ENCODE measurements at regions not wholly inside any gene's neighbourhood (a gene's known extent, or its start where the extent isn't known, plus 50 kb on each side); places are given as distances from the start of the nearest gene placed in this dataset.

DNA sequence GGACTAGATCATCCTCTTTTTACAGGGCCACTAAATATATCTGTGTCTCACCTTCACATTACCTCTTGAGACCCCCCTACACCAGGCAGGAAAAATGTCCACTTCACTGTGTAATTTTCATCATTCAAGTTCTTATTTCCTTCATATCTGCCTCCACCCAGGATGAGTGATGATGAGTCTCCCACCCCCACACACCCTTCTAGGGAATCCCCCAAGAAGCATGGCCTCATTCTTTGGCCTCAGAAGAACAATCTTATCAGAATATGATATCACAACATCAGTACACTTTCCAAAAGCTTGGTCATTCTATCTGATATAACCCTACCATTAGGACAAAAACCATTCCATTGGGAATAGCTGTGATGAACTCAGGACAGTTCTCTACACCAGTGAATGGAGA, 170.3 kb upstream of the DUSP10 start:
- Histone ChIP-seq H3K27ac (ENCODE audit: low read length) (no peak overlapping the region), H3K4me1 (ENCODE audit: control insufficient read depth, insufficient read depth, low read length) (no peaks in the 10 kb centered on the region), H3K4me3 (ENCODE audit: low read length) (no peak overlapping the region), H3K27me3 (ENCODE audit: control insufficient read depth, insufficient read depth) (no peaks in the 10 kb centered on the region), H3K9me3 (ENCODE audit: control insufficient read depth, low read length) (no peaks in the 10 kb centered on the region)
- DNase-seq: no peak
- ATAC-seq: no peak
- intact Hi-C loops (cut with DNase I): no loop called here

DNA sequence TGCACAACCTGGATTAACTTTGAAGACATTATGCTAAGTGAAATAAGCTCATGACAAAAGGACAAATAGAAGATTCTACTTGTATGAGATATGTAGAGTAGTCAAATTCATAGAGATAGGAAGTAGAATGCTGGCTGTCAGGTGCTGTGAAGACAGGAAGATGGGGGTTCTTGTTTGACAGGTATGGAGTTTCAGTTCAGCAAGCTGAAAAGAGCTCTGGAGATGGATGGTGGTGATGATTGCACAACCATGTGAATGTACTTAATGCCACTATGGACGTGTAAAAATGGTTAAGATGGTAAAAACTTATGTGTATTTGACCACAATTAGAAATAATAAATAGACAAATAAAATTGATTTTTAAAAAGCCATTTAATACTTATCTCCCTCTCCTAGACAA, 169.8 kb upstream of the DUSP10 start:
- ATAC-seq (no peak), DNase-seq (no peak)
- no peak overlapping the region for H3K4me3 ChIP-seq (ENCODE audit: low read length)
- intact Hi-C loops (cut with DNase I): no loop called here
- H3K27me3 ChIP-seq (ENCODE audit: control insufficient read depth, insufficient read depth): no peaks in the 10 kb centered on the region
- no peak overlapping the region for H3K27ac ChIP-seq (ENCODE audit: low read length)
- no peaks in the 10 kb centered on the region for H3K4me1 ChIP-seq (ENCODE audit: control insufficient read depth, insufficient read depth, low read length)
- no peaks in the 10 kb centered on the region for H3K9me3 ChIP-seq (ENCODE audit: control insufficient read depth, low read length)
- 78% methylated on average over 1 of the region's 1 CpG for WGBS

DNA sequence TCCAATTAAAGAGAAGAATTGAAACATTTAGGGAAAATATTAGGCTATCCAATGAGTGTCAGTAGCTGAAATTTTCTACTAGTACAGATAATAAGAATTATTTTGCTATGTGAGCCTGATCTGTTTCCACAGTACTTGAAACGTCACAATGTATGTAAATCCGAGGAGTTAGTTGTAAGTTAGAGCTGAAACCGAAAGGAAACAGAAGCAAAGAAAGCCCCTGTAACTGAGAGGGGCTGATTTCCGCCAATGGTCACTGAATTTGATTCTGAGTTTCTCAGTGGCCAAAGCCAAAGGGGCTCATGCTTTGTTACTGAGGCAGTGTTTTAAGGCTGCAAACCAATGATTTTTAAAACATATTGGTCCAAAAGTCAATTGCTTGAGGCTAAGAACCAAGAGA, 168.3 kb upstream of the DUSP10 start:
- no peak overlapping the region for H3K27ac ChIP-seq (ENCODE audit: low read length)
- WGBS: 78% methylated on average over 4 of the region's 4 CpGs
- intact Hi-C loops (cut with DNase I): no loop called here

DNA sequence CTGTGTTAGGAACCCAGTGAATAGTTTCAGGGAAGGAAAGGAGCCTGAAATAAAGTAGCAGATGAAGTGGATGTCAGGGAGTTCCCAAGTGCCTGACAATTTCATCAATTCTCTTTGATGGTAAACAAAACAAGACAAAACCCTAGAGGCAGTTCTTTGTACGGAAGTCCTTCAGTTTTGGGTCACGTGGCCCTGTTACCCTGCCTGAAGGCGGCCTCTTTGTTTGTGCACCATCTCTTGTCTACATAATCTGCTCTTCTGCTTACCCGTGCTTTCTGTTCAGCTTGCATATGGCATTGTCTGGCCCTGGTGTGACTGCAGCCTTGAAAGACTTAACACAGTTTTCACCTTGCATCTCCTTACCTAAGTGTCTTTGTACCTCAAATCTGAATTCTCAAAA, 166.7 kb upstream of the DUSP10 start:
- no peaks in the 10 kb centered on the region for H3K4me1 ChIP-seq (ENCODE audit: control insufficient read depth, insufficient read depth, low read length)
- H3K4me3 ChIP-seq (ENCODE audit: low read length): no peak overlapping the region
- H3K9me3 ChIP-seq (ENCODE audit: control insufficient read depth, low read length): no peaks in the 10 kb centered on the region
- no peaks in the 10 kb centered on the region for H3K27me3 ChIP-seq (ENCODE audit: control insufficient read depth, insufficient read depth)
- intact Hi-C loops (cut with DNase I): no loop called here
- no peak overlapping the region for H3K27ac ChIP-seq (ENCODE audit: low read length)
- ATAC-seq (no peak), DNase-seq (no peak)
- WGBS: 82% methylated on average over 4 of the region's 4 CpGs

More for the DNA sequence above, 168.3 kb upstream of the DUSP10 start:
- H3K27me3 ChIP-seq (ENCODE audit: control insufficient read depth, insufficient read depth): no peaks in the 10 kb centered on the region
- ATAC-seq (no peak), DNase-seq (no peak)
- H3K9me3 ChIP-seq (ENCODE audit: control insufficient read depth, low read length): no peaks in the 10 kb centered on the region
- H3K4me1 ChIP-seq (ENCODE audit: control insufficient read depth, insufficient read depth, low read length): no peaks in the 10 kb centered on the region
- H3K4me3 ChIP-seq (ENCODE audit: low read length): no peak overlapping the region

DNA sequence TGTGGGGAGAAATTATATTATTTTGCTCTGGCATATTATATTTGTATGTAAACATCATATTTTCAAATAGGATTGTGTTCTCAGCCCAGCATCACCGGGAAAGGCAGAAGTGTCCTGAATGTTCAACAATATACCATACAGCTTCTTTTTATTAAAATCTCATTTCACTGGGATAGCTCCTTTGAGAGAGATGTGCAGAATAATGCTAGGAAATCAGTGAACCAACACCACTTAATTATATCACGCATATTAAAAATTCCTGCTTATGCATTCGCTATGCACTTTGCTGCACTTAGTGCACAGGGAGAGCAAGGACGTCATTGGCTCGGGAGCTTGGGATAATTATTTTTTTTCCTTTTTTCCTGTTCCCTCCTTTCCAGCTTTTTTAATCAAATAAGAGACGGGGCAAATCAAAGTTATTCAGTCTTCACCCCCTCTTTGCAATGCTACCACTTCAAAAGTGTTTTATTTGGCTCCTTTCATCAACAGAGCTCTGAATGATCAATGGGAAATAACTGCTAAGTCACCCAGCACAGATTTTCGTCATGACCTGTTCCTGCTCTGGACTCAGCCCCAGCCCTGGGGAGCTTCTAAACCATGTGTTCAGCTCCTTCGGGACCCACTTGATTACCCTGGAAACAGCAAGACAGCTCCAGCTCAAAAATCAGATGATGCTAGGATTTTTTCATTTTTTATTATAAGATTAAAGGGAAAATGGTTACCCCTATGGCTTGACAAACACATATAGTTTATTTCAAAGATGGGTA, 165.5 kb upstream of the DUSP10 start:
- H3K9me3 ChIP-seq (ENCODE audit: control insufficient read depth, low read length): no peaks in the 10 kb centered on the region
- 77% methylated on average over 8 of the region's 8 CpGs for WGBS
- no peaks in the 10 kb centered on the region for H3K4me1 ChIP-seq (ENCODE audit: control insufficient read depth, insufficient read depth, low read length)
- H3K27me3 ChIP-seq (ENCODE audit: control insufficient read depth, insufficient read depth): no peaks in the 10 kb centered on the region
- no peak overlapping the region for H3K27ac ChIP-seq (ENCODE audit: low read length)
- H3K4me3 ChIP-seq (ENCODE audit: low read length): no peak overlapping the region
- DNase-seq (no peak), ATAC-seq (no peak)
- intact Hi-C loops (cut with DNase I): no loop called here

DNA sequence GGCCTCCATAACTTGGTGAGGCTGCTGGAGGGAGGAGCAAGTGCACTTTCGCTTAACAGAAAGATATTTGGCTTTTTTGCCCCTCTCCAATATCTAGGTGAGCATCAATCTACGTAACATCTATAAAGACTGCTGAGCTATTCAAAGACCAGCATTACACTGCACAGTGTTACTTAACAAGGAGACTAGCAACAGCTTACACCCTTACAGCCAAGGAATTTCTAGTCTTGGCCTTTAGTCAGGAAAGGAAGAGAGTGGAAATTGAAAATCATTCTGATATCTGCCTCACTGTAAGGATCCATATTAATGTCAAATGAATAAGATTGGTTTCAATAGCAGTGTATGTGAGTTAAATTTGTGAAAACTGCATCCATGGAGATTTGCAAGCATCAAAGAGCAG, 163.9 kb upstream of the DUSP10 start:
- intact Hi-C loops (cut with DNase I): no loop called here
- no peak overlapping the region for H3K4me3 ChIP-seq (ENCODE audit: low read length)
- no peaks in the 10 kb centered on the region for H3K4me1 ChIP-seq (ENCODE audit: control insufficient read depth, insufficient read depth, low read length)
- H3K27me3 ChIP-seq (ENCODE audit: control insufficient read depth, insufficient read depth): no peaks in the 10 kb centered on the region
- ATAC-seq (no peak), DNase-seq (no peak)
- H3K9me3 ChIP-seq (ENCODE audit: control insufficient read depth, low read length): no peaks in the 10 kb centered on the region
- H3K27ac ChIP-seq (ENCODE audit: low read length): no peak overlapping the region
- WGBS: 86% methylated on average over 2 of the region's 2 CpGs

DNA sequence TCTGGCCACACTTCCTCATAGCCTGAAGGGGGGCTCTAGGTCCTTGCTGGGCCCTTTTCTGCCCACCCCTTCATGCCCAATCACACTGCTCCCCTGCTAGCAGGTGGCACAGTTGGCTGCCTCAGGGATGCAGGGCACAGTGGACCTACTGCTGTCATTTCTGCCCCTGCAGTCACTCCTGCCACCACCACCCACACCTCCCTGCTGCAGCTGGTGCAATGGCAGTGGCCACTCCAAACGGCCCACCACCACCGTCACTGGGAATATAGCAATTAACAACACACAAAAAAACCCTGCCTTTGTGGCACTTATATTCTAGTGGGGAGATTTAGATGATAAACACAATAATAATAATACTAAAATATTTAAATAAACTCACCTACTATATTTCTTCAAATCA, 162.4 kb upstream of the DUSP10 start:
- no peaks in the 10 kb centered on the region for H3K9me3 ChIP-seq (ENCODE audit: control insufficient read depth, low read length)
- H3K4me1 ChIP-seq (ENCODE audit: control insufficient read depth, insufficient read depth, low read length): no peaks in the 10 kb centered on the region
- WGBS: 91% methylated on average over 2 of the region's 2 CpGs
- DNase-seq: no peak
- no peaks in the 10 kb centered on the region for H3K27me3 ChIP-seq (ENCODE audit: control insufficient read depth, insufficient read depth)
- H3K4me3 ChIP-seq (ENCODE audit: low read length): no peak overlapping the region
- intact Hi-C loops (cut with DNase I): no loop called here
- ATAC-seq: no peak
- no peak overlapping the region for H3K27ac ChIP-seq (ENCODE audit: low read length)

DNA sequence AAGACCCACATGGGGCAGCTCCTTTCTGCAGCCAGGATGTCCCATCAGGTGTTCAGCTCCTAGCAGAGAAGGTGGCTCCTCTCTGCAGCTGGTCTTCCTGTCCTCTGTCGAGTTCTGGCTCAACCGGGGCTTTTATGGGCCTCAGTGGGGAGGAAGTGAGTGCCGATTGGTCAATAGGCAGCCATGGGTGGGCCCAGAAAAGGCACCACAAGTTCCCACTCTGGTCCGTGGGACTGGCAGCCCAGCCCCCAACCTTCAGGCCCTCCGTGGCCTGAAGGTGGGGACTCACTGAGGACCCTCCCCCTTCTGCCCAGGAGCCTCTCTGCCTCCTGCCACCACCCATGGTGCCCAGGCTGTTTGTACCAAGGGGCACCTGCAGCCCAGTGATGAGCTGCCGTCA, 161.7 kb upstream of the DUSP10 start:
- intact Hi-C loops (cut with DNase I): no loop called here
- ATAC-seq: no peak

DNA sequence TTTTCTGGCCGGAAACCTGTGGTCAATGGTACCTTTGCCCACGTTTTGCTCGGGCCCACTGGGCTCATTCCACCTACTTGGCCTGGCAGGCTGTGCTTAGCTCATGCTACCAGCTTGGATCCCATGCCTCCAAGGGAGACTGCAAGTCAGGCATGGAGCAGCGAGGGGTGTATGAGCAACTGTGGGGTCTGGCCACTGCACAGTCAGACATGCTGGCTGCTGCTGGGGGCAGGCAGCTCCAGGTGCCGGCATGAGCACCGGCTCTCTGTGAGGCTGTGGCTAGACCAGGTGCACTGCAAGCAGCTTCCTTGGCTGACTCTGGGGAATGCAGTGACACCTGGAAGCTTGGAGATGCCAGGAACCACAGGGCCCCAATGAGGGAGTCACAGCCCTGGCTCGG, 161.1 kb upstream of the DUSP10 start:
- Histone ChIP-seq H3K27ac (ENCODE audit: low read length) (no peak overlapping the region), H3K27me3 (ENCODE audit: control insufficient read depth, insufficient read depth) (no peaks in the 10 kb centered on the region), H3K4me3 (ENCODE audit: low read length) (no peak overlapping the region), H3K9me3 (ENCODE audit: control insufficient read depth, low read length) (no peaks in the 10 kb centered on the region), H3K4me1 (ENCODE audit: control insufficient read depth, insufficient read depth, low read length) (no peaks in the 10 kb centered on the region)
- ATAC-seq (no peak), DNase-seq (no peak)
- WGBS: 92% methylated on average over 7 of the region's 7 CpGs
- intact Hi-C loops (cut with DNase I): no loop called here

More for the DNA sequence above, 161.7 kb upstream of the DUSP10 start:
- no peak for DNase-seq
- H3K27ac ChIP-seq (ENCODE audit: low read length): no peak overlapping the region
- no peaks in the 10 kb centered on the region for H3K27me3 ChIP-seq (ENCODE audit: control insufficient read depth, insufficient read depth)
- no peaks in the 10 kb centered on the region for H3K4me1 ChIP-seq (ENCODE audit: control insufficient read depth, insufficient read depth, low read length)
- H3K9me3 ChIP-seq (ENCODE audit: control insufficient read depth, low read length): no peaks in the 10 kb centered on the region
- WGBS: 87% methylated on average over 6 of the region's 6 CpGs
- H3K4me3 ChIP-seq (ENCODE audit: low read length): no peak overlapping the region

DNA sequence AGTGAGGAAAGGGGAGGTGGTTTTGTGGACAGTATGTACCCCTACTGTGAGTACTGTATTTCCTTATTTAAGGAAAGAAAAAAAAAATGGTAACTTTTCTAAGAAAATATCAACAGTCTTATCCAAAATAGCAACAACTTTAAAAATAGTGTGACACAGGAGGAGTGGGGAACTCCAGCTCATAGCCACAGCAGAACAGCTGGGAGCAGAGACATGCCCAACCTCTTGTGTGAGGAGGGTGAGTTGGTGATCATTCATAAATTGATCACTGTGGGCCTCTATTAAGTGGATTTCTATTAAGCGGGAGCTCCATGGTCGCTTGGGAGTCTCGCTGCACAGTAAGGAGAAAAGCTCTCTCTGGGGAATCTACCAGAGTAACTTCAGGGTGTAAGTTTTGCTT, 158.8 kb upstream of the DUSP10 start:
- intact Hi-C loops (cut with DNase I): no loop called here
- DNase-seq: no peak
- no peak for ATAC-seq
- Histone ChIP-seq H3K4me1 (ENCODE audit: control insufficient read depth, insufficient read depth, low read length) (no peaks in the 10 kb centered on the region), H3K4me3 (ENCODE audit: low read length) (no peak overlapping the region), H3K27me3 (ENCODE audit: control insufficient read depth, insufficient read depth) (no peaks in the 10 kb centered on the region), H3K9me3 (ENCODE audit: control insufficient read depth, low read length) (no peaks in the 10 kb centered on the region), H3K27ac (ENCODE audit: low read length) (no peak overlapping the region)
- WGBS: 94% methylated on average over 3 of the region's 3 CpGs

DNA sequence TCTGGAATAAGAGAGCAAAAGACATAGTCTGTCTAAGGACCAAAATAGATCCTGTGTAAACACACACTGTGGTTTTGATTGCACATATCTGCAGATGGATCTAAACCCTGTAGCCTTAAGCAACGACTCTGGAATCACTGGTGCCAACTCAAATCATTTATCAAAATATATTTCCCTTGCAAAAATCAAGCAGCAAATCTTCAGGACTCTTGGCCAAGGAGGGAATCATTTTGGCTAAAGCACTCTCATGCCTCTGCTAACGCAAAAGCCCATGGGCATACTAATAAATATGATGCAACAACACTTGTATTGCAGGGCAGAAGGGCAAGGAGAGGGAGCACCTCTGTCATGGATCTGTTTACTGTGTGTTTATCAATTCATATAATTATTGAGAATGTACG, 155.4 kb upstream of the DUSP10 start:
- 46% methylated on average over 3 of the region's 3 CpGs for WGBS
- no peaks in the 10 kb centered on the region for H3K27me3 ChIP-seq (ENCODE audit: control insufficient read depth, insufficient read depth)
- intact Hi-C loops (cut with DNase I): no loop called here
- no peaks in the 10 kb centered on the region for H3K4me1 ChIP-seq (ENCODE audit: control insufficient read depth, insufficient read depth, low read length)
- no peaks in the 10 kb centered on the region for H3K9me3 ChIP-seq (ENCODE audit: control insufficient read depth, low read length)
- H3K4me3 ChIP-seq (ENCODE audit: low read length): no peak overlapping the region
- no peak for ATAC-seq
- H3K27ac ChIP-seq (ENCODE audit: low read length): no peak overlapping the region
- no peak for DNase-seq

DNA sequence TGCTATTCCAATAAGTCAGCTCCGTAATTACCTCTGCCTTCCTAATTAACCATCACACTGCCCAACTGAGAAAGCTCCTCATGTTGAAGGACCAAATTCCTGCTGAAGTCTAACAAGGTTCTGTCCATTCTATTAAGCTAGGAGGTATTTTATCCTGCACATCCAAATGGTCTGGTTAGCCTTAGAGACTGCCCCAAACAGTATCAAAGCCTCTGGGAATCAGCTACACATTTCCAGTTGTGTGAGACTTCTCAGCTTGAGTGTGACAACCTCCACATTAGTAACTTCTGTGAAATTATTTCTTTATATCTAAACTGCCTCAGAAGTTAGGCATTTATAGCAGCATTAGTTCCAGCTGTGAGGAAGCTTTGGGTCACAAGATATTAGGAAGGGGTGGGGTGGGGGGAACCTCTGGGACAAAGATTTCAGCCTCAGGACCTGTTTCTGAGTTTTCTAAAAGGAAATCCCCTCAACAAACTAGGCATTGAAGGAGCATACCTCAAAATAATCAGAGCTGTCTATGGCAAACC, 150.5 kb upstream of the DUSP10 start:
- no peaks in the 10 kb centered on the region for H3K9me3 ChIP-seq (ENCODE audit: control insufficient read depth, low read length)
- WGBS: 57% methylated on average over 1 of the region's 1 CpG
- no peaks in the 10 kb centered on the region for H3K4me1 ChIP-seq (ENCODE audit: control insufficient read depth, insufficient read depth, low read length)
- no peak overlapping the region for H3K4me3 ChIP-seq (ENCODE audit: low read length)
- no peaks in the 10 kb centered on the region for H3K27me3 ChIP-seq (ENCODE audit: control insufficient read depth, insufficient read depth)
- H3K27ac ChIP-seq (ENCODE audit: low read length): no peak overlapping the region
- intact Hi-C loops (cut with DNase I): no loop called here
- no peak for ATAC-seq
- DNase-seq: no peak
